G401.6 (cell line): ENCODE measurements at regions not wholly inside any gene's neighbourhood (a gene's known extent, or its start where the extent isn't known, plus 50 kb on each side); places are given as distances from the start of the nearest gene placed in this dataset.
"Not testable (repeated sequence)": the region's sequence is repeated elsewhere in the genome, so short reads cannot be mapped to it uniquely, and the experiment has no call there.

ENCODE experiments used
- FAIRE-seq: peaks from 2 replicates; lab custom pipeline; 2012; peaks lifted over from hg19 to GRCh38; lab: Jason Lieb, UNC

DNA sequence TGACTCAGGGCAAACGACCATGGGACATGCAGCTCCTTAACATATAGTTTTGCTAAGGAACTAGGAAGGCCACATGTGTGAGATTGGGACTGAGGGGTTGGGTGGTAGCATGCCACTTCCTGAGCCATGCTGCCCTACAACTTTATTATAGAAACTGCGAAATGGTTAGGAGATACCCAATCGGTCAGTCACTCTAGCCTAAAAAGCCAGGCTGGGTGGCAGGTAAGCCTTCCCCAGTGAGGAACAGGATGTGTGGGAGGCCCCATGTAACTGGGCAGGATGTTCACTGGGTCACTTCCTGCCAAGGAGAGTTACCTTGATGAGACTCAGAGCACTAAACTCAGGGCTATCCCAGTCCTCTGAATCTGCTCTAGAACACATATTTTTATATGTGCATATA is 123.5 kb downstream of the MAP3K7 start:
- no peak for FAIRE-seq

DNA sequence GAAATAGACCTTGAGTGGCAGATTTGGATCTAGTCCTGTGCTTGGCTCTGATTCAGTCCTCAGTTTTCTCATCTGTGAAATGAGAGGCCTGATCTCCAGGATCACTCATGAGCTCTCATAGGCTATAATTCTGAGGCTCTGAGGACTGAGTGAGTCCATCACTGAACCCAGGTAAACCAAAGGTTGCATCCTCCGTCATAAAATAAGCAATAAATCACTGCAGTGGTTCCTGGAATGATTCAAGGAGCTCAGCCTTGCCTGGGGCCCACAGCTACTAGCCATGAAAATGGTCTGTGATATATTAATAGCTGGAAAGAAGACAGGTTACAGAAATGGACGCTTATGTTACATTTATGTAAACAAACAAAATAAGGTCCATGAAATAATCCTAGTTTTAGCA is 124.8 kb downstream of the MAP3K7 start:
- no peak for FAIRE-seq

DNA sequence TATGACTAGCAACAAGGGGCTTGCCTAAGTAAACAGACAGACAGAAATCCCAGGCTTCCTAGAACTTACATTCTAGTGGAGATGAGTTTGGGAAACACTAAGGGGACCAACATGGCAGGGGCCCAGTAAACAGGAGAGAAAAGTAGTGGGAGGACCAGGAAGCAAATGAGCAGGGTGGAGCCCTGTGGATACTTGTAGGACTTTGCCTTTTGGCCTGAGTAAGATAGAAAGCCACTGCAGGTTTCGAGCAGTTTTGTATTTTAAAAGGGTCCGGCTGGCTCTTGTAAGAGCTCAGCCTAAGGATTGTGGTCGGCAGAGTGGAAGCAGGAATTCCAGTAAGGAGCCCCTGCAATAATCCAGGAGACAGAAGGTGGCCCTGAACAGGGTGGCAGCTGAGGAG is 125.5 kb downstream of the MAP3K7 start:
- FAIRE-seq: no peak

DNA sequence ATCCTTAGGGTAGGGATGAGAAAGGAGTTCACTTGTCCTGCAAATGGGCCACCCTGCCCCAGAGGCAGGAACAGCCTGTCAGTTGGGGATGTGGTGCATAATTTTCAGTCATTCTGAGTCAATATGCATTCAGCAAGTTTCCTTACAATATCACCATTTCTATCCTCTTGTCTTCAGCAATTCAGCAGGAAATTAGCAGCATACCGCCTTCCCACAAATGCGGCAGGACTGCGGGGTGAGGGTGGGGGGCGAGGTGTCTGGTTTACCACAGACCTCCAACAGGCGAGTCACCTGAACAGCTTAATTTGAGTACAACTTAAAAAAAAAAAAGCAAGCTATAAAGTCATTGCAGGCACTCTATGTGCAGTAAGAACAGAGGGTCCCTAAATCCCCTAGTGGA is 126.8 kb downstream of the MAP3K7 start:
- FAIRE-seq: no peak

DNA sequence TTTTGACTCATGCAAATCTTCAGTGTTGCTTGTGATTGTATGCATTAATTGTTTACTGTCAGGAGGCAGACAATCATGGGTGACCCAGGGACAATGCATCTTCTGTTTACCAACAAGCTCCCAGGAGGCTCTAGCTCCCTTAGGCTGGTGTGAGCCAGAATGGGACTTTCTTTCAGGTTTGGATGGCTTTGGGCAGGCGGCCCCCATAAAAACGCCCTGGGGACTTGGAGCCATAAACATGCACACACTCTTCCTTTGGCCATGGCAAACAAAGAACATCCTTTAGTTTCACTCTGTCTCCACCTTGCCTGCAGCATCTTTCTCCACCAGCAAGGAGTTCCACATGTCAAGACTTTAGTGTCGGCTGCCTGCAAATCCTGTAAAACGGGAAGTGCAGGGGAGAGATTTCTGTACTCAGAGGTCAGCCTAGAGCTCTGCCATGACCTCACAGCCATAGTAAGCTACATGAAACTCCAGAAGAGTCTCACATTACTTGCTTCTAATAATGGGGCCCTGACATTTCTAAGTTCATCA is 127.6 kb downstream of the MAP3K7 start:
- FAIRE-seq: no peak

DNA sequence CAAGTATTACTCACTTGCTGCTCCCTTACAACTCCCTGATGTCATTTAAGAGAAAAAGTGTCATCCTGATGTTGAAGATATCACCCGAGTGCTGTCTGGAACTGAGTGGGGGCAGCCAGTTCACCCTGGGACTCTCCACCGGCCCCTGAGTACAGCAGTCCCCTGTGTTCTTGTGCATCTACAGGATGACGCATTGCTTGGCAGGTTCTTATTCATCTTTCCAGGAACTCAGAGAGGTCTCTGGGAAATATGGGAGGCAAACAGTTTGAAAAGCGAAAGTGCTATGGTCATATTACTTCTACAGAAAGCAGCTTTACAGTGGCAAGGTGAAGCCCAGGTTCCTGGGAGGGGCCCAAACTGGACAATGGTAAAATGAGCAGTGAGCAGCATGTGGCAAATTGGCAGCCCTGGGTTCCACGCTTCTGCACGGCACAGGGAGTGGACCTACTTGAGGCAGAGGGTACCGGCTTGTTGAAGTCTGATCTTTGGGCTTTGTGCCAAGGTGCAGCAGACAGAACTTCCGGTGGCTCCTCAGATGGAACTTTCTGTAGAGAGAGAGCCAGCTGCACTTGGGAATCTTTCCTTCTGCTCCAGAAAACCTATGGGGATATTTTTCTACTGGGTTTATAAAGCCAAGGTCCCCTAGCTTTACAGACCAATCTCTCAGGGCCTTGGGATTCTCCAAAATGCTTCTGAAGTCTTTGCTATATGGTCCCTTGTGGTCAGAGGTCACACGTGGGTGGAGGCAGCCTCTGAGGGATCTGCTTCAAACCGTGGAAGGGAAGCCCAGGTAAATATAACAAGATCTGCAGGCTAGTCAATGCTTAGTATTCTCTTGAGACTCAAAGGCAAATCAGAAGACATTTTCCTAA is 128.3 kb downstream of the MAP3K7 start:
- FAIRE-seq: no peak

DNA sequence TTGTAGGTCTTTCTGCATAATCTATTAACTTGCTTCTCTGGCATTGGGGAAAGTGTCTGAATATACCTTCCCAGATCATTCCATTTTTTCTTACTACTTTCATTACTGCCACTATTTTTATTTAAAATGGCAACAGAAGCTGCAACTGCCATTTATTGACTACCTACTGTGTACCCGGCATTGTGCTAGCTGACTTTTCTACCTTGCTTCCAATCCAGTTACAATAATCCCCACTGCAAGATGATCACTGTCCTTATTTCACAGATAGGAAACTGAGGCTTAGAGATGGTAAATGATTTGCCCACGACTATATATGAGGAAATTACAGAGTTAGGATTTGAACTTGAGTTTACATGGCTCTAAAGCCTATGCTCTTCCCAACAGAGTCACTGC is 129.0 kb downstream of the MAP3K7 start:
- FAIRE-seq: no peak

DNA sequence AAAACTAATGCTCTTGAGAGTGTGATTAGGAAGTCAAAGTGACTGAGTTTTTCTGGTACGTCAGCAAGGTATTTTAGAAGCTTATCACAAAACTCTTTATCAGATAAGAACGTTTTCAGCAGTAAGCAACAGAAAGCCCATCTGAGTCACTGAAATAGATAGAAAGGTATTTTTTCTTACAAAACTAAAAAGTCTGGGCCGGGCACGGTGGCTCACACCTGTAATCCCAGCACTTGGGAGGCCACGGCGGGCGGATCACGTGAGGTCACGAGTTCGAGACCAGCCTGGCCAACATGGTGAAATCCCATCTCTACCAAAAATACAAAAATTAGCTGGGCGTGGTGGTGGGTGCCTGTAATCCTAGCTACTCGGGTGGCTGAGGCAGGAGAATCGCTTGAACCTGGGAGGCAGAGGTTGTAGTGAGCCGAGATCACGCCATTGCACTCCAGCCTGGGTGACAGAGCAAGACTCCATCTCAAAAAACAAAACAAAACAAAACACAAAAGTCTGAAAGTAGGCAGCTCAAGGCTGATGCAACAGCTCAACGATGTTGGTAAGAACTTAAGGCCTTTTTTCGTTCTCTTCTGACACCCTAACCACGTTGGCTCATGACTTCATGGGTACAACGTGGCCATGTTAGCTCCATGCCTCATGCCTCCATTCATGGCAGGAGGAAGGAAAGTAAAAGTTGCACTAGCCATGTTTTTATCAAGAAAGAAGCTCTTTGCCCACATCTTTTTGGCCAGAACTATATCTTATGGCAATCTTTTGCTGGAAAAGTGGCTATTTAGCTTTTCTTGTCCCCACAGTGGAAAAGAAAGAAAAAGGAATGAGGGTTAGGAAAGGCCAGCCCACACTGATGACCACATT is 129.6 kb downstream of the MAP3K7 start:
- not testable (repeated sequence) for FAIRE-seq

DNA sequence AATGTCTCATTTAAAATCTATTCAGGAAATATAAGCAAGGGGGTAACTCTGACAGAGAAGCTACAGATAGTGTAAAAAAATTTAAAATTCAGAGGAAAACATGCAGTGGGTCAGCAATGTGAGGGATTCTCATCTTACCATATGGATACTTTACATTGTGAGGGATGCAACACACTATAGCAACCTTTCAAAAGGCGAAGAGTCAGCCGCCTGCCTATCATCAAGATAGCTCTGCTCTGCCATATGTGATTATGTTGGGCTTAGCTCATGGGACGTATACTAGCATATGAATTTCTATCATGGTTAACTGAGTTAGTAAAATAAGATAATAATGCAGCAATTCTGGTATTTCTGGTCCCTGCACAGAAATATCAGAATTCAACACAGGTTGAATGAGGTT is 130.9 kb downstream of the MAP3K7 start:
- no peak for FAIRE-seq

DNA sequence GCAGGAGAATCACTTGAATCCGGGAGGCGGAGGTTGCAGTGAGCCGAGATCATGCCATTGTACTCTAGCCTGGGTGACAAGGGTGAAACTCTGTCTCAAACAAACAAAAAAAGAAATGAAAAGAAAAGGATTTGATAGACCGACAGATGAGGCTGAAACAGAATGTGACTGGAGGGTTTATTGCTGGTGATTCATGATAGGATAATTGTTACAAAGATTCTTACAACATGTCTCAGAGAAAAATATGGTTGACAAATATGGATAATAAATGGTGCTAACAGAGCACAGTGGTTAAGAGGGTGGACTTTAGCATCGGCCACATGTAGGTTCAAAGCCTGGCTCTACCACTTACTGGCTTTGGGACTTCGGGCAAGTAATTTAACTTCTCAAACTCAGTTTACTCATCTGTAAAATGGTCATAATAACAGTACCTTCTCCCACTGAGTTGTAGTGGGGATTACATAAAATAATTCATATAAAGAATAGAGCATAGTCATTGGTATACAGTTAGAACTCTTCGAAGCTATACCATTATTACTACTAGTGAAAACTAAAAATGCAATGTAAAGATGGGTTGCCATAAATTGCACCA is 131.9 kb downstream of the MAP3K7 start:
- FAIRE-seq: no peak

DNA sequence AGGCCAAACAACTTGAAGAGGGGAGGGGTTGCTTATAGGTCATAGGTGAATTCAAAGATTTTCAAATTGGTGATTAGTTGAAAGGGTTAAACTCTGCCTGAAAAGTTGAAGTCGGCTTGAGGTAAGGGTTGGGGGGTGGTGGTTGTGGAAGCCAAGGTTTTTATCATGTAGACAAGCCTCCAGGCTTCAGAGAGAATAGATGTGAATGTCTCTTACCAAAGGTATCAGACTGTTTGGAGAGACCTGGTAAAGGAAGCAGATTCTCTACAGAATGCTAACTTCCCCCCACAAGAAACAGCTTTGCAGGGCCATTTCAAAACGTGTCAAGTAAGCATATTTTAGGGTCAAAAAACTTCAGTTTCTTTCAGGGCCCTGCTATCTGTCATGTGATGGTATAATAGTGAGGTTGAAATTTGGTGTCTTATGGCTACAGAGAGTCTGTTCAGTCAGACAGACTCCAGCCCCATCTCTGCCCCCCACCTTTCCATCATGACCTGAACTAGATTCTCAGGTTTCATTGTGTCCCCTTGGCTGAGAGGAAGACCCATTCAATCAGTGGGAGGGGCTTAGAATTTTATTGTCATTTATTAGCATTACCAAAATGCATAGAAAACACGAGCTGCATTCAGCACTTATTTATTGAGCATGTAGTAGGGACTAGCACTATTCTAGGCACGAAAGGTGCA is 136.5 kb downstream of the MAP3K7 start:
- no peak for FAIRE-seq

DNA sequence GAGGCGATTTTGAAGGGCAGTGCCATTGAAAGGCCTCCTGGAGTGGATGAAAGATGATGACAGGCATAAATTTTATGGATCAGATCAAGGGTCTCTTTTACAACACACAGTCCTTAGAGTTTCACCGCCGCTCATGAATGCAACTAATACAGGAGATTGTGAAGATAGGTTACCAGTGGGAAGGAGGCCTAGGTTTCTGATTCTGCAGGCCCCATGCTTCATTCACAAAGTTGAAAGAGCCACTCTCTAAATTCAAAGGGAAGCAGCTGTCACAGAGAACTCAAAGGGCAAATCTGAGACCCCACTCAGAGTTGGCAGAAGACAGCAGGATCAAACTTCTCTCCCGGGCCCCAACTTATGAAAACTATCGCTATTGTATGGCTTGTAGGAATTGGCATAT is 137.6 kb downstream of the MAP3K7 start:
- no peak for FAIRE-seq

DNA sequence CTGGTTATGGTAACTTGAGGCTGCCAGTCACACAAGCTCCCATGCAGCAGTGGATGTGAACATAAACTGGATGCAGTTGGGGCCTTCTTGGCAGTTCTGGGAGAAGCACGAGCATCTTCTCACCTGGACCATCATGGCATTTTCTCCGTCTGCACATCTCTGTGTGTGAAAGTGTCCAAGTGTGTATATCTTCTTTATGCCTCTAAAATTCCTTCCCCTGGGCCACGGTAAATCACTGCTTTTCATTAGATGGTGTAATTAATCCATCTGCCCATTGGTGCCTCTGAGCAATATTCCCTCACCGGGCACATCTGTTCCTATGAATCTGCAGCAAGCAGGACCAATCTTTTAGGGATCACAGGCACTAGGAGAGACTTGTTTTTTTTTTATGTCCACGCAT is 138.0 kb downstream of the MAP3K7 start:
- no peak for FAIRE-seq

DNA sequence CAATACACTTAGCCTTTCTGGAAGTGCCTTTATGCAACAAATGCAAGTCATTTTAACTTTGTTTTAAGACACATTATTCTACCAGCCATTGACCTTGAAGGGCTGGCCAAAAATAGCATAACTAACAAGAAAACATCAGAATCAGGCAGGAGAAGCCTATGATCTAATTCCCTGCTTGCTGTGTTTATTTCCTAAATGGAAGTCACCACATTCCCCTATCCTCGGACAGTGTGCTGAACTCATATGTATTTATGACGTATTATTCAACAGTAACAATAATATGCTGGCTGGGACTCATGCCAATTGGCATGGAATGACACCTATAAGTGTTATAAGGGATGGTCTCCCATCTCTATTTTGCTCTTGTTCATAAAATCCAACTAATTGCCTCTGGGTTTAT is 140.7 kb downstream of the MAP3K7 start:
- FAIRE-seq: no peak

DNA sequence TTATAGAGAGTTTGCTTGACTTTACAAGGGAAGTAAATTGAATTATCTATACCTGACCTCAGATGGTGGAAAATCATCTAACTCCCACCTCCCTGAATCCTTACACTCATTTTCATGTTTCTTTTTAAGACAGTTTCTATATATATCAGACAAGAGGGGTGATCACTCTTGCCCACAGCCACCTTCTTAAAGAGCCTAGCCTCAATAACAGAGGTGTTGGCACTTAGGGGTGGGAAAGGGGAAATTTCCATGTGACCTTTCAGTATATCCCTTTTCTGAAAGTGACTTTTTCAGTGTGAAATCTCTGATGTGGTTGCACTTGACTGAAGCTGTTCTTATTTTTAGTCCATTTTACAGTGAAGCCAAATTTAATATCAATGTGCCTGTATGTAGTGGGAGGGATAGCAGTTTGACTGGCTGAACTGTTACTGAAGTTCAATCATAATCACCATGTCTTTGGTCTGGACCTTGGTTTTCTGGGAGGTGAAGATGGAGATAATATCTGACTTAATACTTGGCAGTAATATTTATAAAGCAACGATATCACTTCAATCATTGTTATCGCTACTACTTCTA is 141.3 kb downstream of the MAP3K7 start:
- FAIRE-seq: no peak

DNA sequence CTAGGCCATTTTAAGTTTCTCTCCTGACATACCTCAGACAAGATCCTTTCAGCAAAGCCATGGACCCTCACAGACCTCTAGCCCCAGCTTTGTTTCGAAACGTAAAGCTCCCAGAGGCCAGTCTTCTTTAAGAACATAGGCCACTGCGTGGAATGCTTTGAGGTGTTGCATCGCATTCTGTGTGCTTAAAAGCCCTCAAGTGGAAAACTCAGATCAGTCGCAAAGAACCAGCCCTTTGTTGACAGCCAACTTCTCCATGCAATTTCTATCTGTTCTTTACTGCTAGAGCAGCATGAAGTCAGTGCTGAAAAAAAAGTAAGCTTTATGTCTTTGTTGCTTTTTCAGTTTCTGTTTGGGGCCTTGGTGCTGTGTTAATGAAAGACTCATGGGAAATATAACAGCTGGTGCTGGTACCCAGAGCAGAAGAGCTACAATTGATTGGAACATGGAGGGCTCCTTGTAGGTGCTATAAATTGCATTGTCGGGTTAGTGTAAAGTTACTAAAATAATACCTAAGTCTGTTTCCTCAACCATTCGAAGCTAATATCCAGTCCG is 142.6 kb downstream of the MAP3K7 start:
- FAIRE-seq: no peak

DNA sequence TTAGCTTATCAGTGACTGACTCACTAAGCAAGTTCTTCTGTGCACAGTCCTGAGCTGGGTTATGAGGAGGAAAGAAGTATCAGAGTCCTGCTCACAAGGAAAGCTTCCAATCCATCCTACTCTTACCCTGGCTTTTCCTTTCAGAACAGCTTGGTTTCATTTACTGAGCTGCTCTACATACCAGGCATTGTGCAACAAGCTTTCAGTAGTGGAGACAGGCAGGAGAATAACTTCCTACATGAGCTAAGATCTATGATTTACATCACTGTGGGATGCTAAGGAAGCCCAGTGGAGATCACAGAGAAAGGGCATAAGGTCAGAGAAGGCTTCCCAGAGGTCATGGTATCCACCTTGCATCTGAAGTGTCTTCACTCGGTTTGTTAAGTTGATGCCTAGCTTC is 144.5 kb downstream of the MAP3K7 start:
- no peak for FAIRE-seq

DNA sequence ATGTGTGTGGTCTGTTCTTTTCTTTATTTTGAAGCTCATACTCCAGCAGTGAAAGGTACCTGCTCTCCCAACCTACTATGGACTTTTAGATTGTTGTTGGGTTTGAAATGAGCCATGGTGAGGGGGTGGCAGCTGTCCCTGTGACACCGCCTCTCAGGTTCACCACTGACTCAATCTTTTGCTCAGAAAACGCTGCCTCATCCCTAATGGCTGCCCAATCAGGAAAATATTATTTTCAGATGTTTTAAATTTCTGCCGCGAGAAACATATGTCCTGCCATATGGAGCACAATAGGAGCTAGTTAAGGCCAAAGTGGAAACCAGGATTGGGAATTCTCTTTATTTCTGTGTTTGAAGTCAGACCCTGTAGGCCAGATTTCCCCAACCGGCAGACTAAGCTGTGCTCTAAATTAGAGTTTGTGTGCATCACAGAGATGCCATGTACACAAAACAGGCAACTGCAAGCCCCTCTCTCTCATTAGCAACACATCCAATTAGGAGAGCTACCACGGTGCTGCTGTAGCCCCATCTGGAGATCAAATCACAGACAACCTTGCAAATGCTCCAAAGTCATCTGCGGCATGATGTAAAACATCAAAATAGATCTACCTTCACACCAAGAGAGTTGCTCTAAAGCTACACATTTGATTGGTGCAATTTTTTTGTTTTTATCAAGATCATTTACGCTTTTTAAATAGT is 144.1 kb upstream of the BACH2 start:
- FAIRE-seq: no peak

DNA sequence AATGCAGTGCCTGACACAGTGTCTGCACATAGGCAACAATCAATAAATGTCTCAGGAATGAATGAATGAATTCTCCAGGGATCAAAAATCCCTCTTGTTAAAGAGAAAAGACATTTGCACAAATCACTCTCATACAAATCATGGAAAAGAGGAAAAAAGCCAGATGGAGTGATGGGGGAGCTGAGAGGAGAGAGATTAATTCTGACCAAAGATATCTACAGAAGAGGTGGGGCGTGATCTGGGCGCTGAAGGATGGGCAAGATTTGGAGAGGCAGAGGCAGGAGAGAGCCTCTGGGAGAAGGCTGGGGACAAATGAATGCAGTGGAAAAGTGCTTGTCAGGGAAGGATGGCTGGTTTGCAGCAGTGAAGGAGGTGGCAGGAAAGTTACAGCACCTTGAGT is 142.9 kb upstream of the BACH2 start:
- FAIRE-seq: no peak

DNA sequence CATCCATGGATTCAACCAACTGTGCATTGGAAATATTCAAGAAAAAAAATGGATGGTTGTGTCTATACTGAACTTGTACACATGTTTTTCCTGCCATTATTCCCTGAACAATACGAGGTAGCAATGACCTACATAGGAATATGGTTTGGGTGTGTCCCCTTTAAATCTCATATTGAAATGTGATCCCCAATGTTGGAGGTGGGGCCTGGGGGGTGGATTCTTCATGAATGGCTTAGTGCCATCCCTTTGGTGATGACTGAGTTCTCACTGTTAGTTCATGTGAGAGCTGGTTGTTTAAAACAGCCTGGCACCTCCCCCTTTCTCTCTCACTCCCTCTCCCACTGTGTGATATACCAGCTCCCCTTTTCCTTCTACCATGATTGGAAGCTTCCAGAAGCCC is 139.8 kb upstream of the BACH2 start:
- FAIRE-seq: no peak
